GM12878 (cell line): ENCODE measurements at regions not wholly inside any gene's neighbourhood (a gene's known extent, or its start where the extent isn't known, plus 50 kb on each side); places are given as distances from the start of the nearest gene placed in this dataset.

Source experiments
- CHD4 ChIP-seq: fragments of 200-600 bp; sonication (generic); IDR thresholded peaks from 2 replicates; pipeline ENCODE4 v1.6.1; 2016; ENCODE audit warnings: mild to moderate bottlenecking
- ETV6 ChIP-seq, 2 experiments: fragments of 450-650 bp in 1 of 2; IDR thresholded peaks in 1 of 2; conservative IDR thresholded peaks in 1 of 2; 2 replicates each; pipeline ENCODE4 v1.6.1; 2014; ENCODE audit warnings: antibody characterized with exemption in 1 of 2, borderline replicate concordance in 1 of 2, low read depth in 1 of 2, mild to moderate bottlenecking in 1 of 2, moderate library complexity in 1 of 2
- GABPA ChIP-seq: IDR thresholded peaks from 2 replicates; pipeline ENCODE4 v1.6.1; 2014; ENCODE audit warnings: antibody characterized with exemption, low read depth, mild to moderate bottlenecking, inconsistent platforms
- IRF4 ChIP-seq: IDR thresholded peaks from 2 replicates; pipeline ENCODE4 v1.6.1; 2011; ENCODE audit warnings: low read depth, low read length
- NR2F1 ChIP-seq: fragments of 450-650 bp; conservative IDR thresholded peaks from 2 replicates; pipeline ENCODE4 v1.6.1; 2017; ENCODE audit warnings: mild to moderate bottlenecking
- PAX8 ChIP-seq: fragments of 450-650 bp; IDR thresholded peaks from 2 replicates; pipeline ENCODE4 v1.6.1; 2017; ENCODE audit warnings: mild to moderate bottlenecking, moderate library complexity
- POLR2A ChIP-seq: IDR thresholded peaks from 2 replicates; pipeline ENCODE4 v1.6.1; 2011; ENCODE audit warnings: low read depth, mild to moderate bottlenecking, low read length
- POLR2AphosphoS5 ChIP-seq: IDR thresholded peaks from 2 replicates; pipeline ENCODE4 v1.6.1; 2011; ENCODE audit warnings: mild to moderate bottlenecking, low read length, inconsistent platforms
- RCOR1 ChIP-seq: conservative IDR thresholded peaks from 2 replicates; pipeline ENCODE4 v1.6.1; 2012; ENCODE audit warnings: low read depth, low read length, improper control_type of control experiment
- RUNX3 ChIP-seq: IDR thresholded peaks from 2 replicates; pipeline ENCODE4 v1.6.1; 2012; ENCODE audit warnings: low read length, inconsistent platforms
- SMAD1 ChIP-seq: fragments of 450-650 bp; IDR thresholded peaks from 2 replicates; pipeline ENCODE4 v1.6.1; 2018; ENCODE audit warnings: mild to moderate bottlenecking, low read depth; ENCODE audit not compliant: partially characterized antibody
- ZSCAN29 ChIP-seq: fragments of 450-650 bp; IDR thresholded peaks from 2 replicates; pipeline ENCODE4 v1.6.1; 2017; ENCODE audit warnings: mild to moderate bottlenecking, moderate library complexity
- TF ChIP-seq, protein P1 (sequence below), 3 experiments: IDR thresholded peaks in 2 of 3; conservative IDR thresholded peaks in 1 of 3; 2 replicates each; pipeline ENCODE4 v1.5.1; 2011; ENCODE audit warnings: low read depth in 3 of 3, low read length in 3 of 3, mild to moderate bottlenecking in 3 of 3, control low read depth in 2 of 3, moderate library complexity in 2 of 3, inconsistent platforms in 1 of 3, mixed read lengths in 1 of 3; ENCODE audit not compliant: control insufficient read depth in 2 of 3, insufficient read depth in 1 of 3; ENCODE audit errors: extremely low read depth in 1 of 3

GRCh38 chr22:47818496-47818895, 1056.0 kb downstream of the TBC1D22A start:
- TF ChIP-seq RUNX3, result no peak
- TF ChIP-seq POLR2A, result no peak
- TF ChIP-seq, protein P1, sequence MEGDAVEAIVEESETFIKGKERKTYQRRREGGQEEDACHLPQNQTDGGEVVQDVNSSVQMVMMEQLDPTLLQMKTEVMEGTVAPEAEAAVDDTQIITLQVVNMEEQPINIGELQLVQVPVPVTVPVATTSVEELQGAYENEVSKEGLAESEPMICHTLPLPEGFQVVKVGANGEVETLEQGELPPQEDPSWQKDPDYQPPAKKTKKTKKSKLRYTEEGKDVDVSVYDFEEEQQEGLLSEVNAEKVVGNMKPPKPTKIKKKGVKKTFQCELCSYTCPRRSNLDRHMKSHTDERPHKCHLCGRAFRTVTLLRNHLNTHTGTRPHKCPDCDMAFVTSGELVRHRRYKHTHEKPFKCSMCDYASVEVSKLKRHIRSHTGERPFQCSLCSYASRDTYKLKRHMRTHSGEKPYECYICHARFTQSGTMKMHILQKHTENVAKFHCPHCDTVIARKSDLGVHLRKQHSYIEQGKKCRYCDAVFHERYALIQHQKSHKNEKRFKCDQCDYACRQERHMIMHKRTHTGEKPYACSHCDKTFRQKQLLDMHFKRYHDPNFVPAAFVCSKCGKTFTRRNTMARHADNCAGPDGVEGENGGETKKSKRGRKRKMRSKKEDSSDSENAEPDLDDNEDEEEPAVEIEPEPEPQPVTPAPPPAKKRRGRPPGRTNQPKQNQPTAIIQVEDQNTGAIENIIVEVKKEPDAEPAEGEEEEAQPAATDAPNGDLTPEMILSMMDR (IDR thresholded peaks at IDR 0.05 in 2 of 3, conservative IDR thresholded peaks at IDR 0.05 in 1 of 3; ENCODE audit: control insufficient read depth in 2 of 3, extremely low read depth in 1 of 3, insufficient read depth in 1 of 3, low read depth in 3 of 3, low read length in 3 of 3), result no peak
- no peak for TF ChIP-seq POLR2AphosphoS5
- TF ChIP-seq ETV6 (conservative IDR thresholded peaks at IDR 0.05 in 1 of 2, IDR thresholded peaks at IDR 0.05 in 1 of 2; ENCODE audit: borderline replicate concordance in 1 of 2, low read depth in 1 of 2), result no peak
- TF ChIP-seq CHD4, result no peak
- TF ChIP-seq RCOR1, result no peak
- no peak for TF ChIP-seq IRF4
- TF ChIP-seq PAX8, result no peak
- TF ChIP-seq NR2F1, result no peak
- no peak for TF ChIP-seq ZSCAN29
- TF ChIP-seq SMAD1, result no peak
- no peak for TF ChIP-seq GABPA
